ENCODE measurements at regions not wholly inside any gene's neighbourhood (a gene's known extent, or its start where the extent isn't known, plus 50 kb on each side); places are given as distances from the start of the nearest gene placed in this dataset.

GRCh38 chr16:60304066-60304465, 1570.0 kb upstream of the GOT2 start:
- no TSS peak for BruUV-seq (replicated peaks)
- Histone ChIP-seq H3K4me1 (ENCODE audit: insufficient read depth, low read length) (no peaks in the 10 kb centered on the region), H4K20me1 (ENCODE audit: low read length) (no peaks in the 10 kb centered on the region), H3K4me2 (ENCODE audit: low read length) (no peak overlapping the region), H3F3A (ENCODE audit: low read length, unreplicated experiment) (no peaks in the 10 kb centered on the region), H2AFZ (ENCODE audit: low read length) (no peak overlapping the region), H3K36me3 (ENCODE audit: low read depth, low read length) (no peaks in the 10 kb centered on the region), H3K79me2 (ENCODE audit: low read length) (no peaks in the 10 kb centered on the region), H3K9me2 (replicated peaks; ENCODE audit: low read length) (no peaks in the 10 kb centered on the region), H3K4me3 (ENCODE audit: low read length) (no peak overlapping the region), H3K27ac (ENCODE audit: low read length) (no peak overlapping the region), H3K9me3 (ENCODE audit: low read length) (no peaks in the 10 kb centered on the region), H3K9ac (ENCODE audit: low read length) (no peak overlapping the region), H3K27me3 (ENCODE audit: low read length) (no peaks in the 10 kb centered on the region)
- TF ChIP-seq EZH2phosphoT487 (IDR thresholded peaks at IDR 0.05; ENCODE audit: borderline replicate concordance, low read length) (no peak), EZH2 (IDR thresholded peaks at IDR 0.05; ENCODE audit: low read length, unreplicated experiment) (no peak), CTCF (conservative IDR thresholded peaks at IDR 0.05; ENCODE audit: low read depth, low read length) (no peak)
- DNase-seq = no peak
- ChIA-PET CTCF (interaction anchor here (0.6 kb wide), 1 partner anchor 22 kb away, joined by 6 read pairs; no protein-coding TSS in a partner anchor), POLR2A (ENCODE audit: unreplicated experiment) (no interaction called here)
- no peak for ATAC-seq
- intact Hi-C loops (cut with micrococcal nuclease) = no loop called here

GRCh38 chr16:60302676-60303075, 1568.6 kb upstream of the GOT2 start:
- ChIA-PET POLR2A (ENCODE audit: unreplicated experiment) (no interaction called here), CTCF (no interaction called here)
- ATAC-seq (no peak), DNase-seq (no peak)
- H3K79me2 ChIP-seq (ENCODE audit: low read length) = no peaks in the 10 kb centered on the region
- H3K4me2 ChIP-seq (ENCODE audit: low read length) = no peak overlapping the region
- H3K4me3 ChIP-seq (ENCODE audit: low read length) = no peak overlapping the region
- H3K9ac ChIP-seq (ENCODE audit: low read length) = no peak overlapping the region
- no peaks in the 10 kb centered on the region for H3K36me3 ChIP-seq (ENCODE audit: low read depth, low read length)
- no peaks in the 10 kb centered on the region for H3K27me3 ChIP-seq (ENCODE audit: low read length)
- intact Hi-C loops (cut with micrococcal nuclease) = no loop called here
- no peaks in the 10 kb centered on the region for H3K4me1 ChIP-seq (ENCODE audit: insufficient read depth, low read length)
- no peaks in the 10 kb centered on the region for H3K9me2 ChIP-seq (replicated peaks; ENCODE audit: low read length)
- BruUV-seq (replicated peaks) = no TSS peak
- no peaks in the 10 kb centered on the region for H3K9me3 ChIP-seq (ENCODE audit: low read length)
- no peak overlapping the region for H2AFZ ChIP-seq (ENCODE audit: low read length)
- H4K20me1 ChIP-seq (ENCODE audit: low read length) = no peaks in the 10 kb centered on the region
- no peak for TF ChIP-seq CTCF (conservative IDR thresholded peaks at IDR 0.05; ENCODE audit: low read depth, low read length)
- no peak for TF ChIP-seq EZH2phosphoT487 (IDR thresholded peaks at IDR 0.05; ENCODE audit: borderline replicate concordance, low read length)
- TF ChIP-seq EZH2 (IDR thresholded peaks at IDR 0.05; ENCODE audit: low read length, unreplicated experiment) = no peak
- H3K27ac ChIP-seq (ENCODE audit: low read length) = no peak overlapping the region
- H3F3A ChIP-seq (ENCODE audit: low read length, unreplicated experiment) = no peaks in the 10 kb centered on the region

- Histone ChIP-seq H3K27me3 (ENCODE audit: low read length) (no peaks in the 10 kb centered on the region), H3K9me3 (ENCODE audit: low read length) (no peaks in the 10 kb centered on the region), H4K20me1 (ENCODE audit: low read length) (no peaks in the 10 kb centered on the region), H2AFZ (ENCODE audit: low read length) (no peak overlapping the region), H3K4me2 (ENCODE audit: low read length) (no peak overlapping the region), H3K79me2 (ENCODE audit: low read length) (no peaks in the 10 kb centered on the region), H3K4me1 (ENCODE audit: insufficient read depth, low read length) (no peaks in the 10 kb centered on the region), H3K27ac (ENCODE audit: low read length) (no peak overlapping the region), H3K36me3 (ENCODE audit: low read depth, low read length) (no peaks in the 10 kb centered on the region), H3K9me2 (replicated peaks; ENCODE audit: low read length) (no peaks in the 10 kb centered on the region), H3K9ac (ENCODE audit: low read length) (no peak overlapping the region), H3K4me3 (ENCODE audit: low read length) (no peak overlapping the region), H3F3A (ENCODE audit: low read length, unreplicated experiment) (no peaks in the 10 kb centered on the region)
- intact Hi-C loops (cut with micrococcal nuclease) = no loop called here
- no TSS peak for BruUV-seq (replicated peaks)
- ATAC-seq (no peak), DNase-seq (no peak)
- no peak for TF ChIP-seq EZH2phosphoT487 (IDR thresholded peaks at IDR 0.05; ENCODE audit: borderline replicate concordance, low read length)
- no peak for TF ChIP-seq CTCF (conservative IDR thresholded peaks at IDR 0.05; ENCODE audit: low read depth, low read length)
- no peak for TF ChIP-seq EZH2 (IDR thresholded peaks at IDR 0.05; ENCODE audit: low read length, unreplicated experiment)
- ChIA-PET POLR2A (ENCODE audit: unreplicated experiment) (no interaction called here), CTCF (no interaction called here)
Measured at GRCh38 chr16:60302261-60302660, 1568.1 kb upstream of the GOT2 start.

Measured in PC-3 (cell line).